Endothelial cell of umbilical vein (primary cell): ENCODE measurements at regions not wholly inside any gene's neighbourhood (a gene's known extent, or its start where the extent isn't known, plus 50 kb on each side); places are given as distances from the start of the nearest gene placed in this dataset.

ENCODE experiments used
- BruUV-seq: library from RNA; stranded (reverse); fragments of 400-500 nt; replicated peaks from 2 replicates; lab custom pipeline; 2021; lab: Mats Ljungman, UMichigan
- CTCF ChIA-PET: fragments of 300-600, 350-600 bp; sonication (Branson Sonifier 250); formaldehyde crosslinking; loops from one replicate; lab custom pipeline; 2021; ENCODE audit warnings: antibody characterized with exemption, inconsistent platforms; lab: Charles Lee
- POLR2A ChIA-PET: fragments of 300-600, 350-600 bp; sonication (Branson Sonifier 250); formaldehyde crosslinking; loops from one replicate; lab custom pipeline; 2021; ENCODE audit warnings: antibody characterized with exemption, inconsistent platforms; lab: Charles Lee
- DNase-seq: peaks from one replicate; pipeline ENCODE4 v3.0.0-alpha.2; 2011; ENCODE audit warnings: low read depth, low spot score
- FAIRE-seq: peaks from 2 replicates; lab custom pipeline; 2011; peaks lifted over from hg19 to GRCh38; lab: Jason Lieb, UNC
- H2AFZ ChIP-seq: 2 replicates; pipeline ENCODE4 v1.6.0; 2012; ENCODE audit warnings: low read depth, low read length, control low read depth, inconsistent platforms
- H3K27ac ChIP-seq: 2 replicates; pipeline ENCODE4 v1.5.1; 2011; ENCODE audit warnings: low read depth, mild to moderate bottlenecking, control low read depth, low read length, moderate library complexity; ENCODE audit not compliant: insufficient read depth
- H3K27me3 ChIP-seq, 2 experiments: 2 replicates each; pipeline versions ENCODE4 v1.6.0 to v1.6.1; 2011; ENCODE audit warnings: low read length in 2 of 2, mixed read lengths in 1 of 2; ENCODE audit not compliant: control insufficient read depth in 2 of 2, insufficient read depth in 2 of 2
- H3K36me3 ChIP-seq, 2 experiments: 2 replicates in 1 of 2; 3 replicates in 1 of 2; pipeline ENCODE4 v1.5.1; 2011; ENCODE audit warnings: low read length in 2 of 2, mild to moderate bottlenecking in 1 of 2, moderate library complexity in 1 of 2; ENCODE audit not compliant: control insufficient read depth in 2 of 2, insufficient read depth in 2 of 2; ENCODE audit errors: extremely low read depth in 1 of 2
- H3K4me1 ChIP-seq: 3 replicates; pipeline ENCODE4 v1.5.1; 2011; ENCODE audit warnings: mild to moderate bottlenecking, low read length; ENCODE audit not compliant: control insufficient read depth, insufficient read depth; ENCODE audit errors: extremely low read depth
- H3K4me2 ChIP-seq: 2 replicates; pipeline ENCODE4 v1.6.1; 2011; ENCODE audit warnings: low read length, control low read depth, mixed read lengths; ENCODE audit not compliant: insufficient read depth
- H3K4me3 ChIP-seq, 3 experiments: fragments of 200-600 bp in 1 of 3; sonication (generic), shearing (Covaris generic) in 1 of 3; replicated peaks in 1 of 3; 2 replicates each; pipeline ENCODE4 v1.5.1; 2011 to 2016; ENCODE audit warnings: control low read depth in 3 of 3, low read length in 3 of 3, mild to moderate bottlenecking in 2 of 3, inconsistent platforms in 1 of 3, low read depth in 1 of 3, moderate library complexity in 1 of 3; ENCODE audit not compliant: insufficient read depth in 1 of 3
- H3K79me2 ChIP-seq: 2 replicates; pipeline ENCODE4 v1.6.0; 2012; ENCODE audit warnings: low read length, inconsistent platforms; ENCODE audit not compliant: control insufficient read depth, insufficient read depth
- H3K9ac ChIP-seq: replicated peaks from 2 replicates; pipeline ENCODE3; 2011; ENCODE audit warnings: low read length, control low read depth; ENCODE audit not compliant: insufficient read depth; ENCODE audit errors: extremely low read depth
- H3K9me1 ChIP-seq: replicated peaks from 3 replicates; pipeline ENCODE4 v1.6.0; 2011; ENCODE audit warnings: mild to moderate bottlenecking, low read length; ENCODE audit not compliant: control insufficient read depth, insufficient read depth; ENCODE audit errors: extremely low read depth
- H3K9me3 ChIP-seq: replicated peaks from 2 replicates; pipeline ENCODE4 v1.5.1; 2012; ENCODE audit warnings: low read length, inconsistent platforms; ENCODE audit not compliant: control insufficient read depth, insufficient read depth
- H4K20me1 ChIP-seq: replicated peaks from 2 replicates; pipeline ENCODE3; 2011; ENCODE audit warnings: mild to moderate bottlenecking, low read length; ENCODE audit not compliant: control insufficient read depth, insufficient read depth; ENCODE audit errors: extremely low read depth
- EZH2 ChIP-seq: IDR thresholded peaks from 2 replicates; pipeline ENCODE4 v1.6.1; 2012; ENCODE audit warnings: borderline replicate concordance, low read depth, mild to moderate bottlenecking, moderate library complexity, low read length, inconsistent platforms; ENCODE audit not compliant: severe bottlenecking
- FOS ChIP-seq: IDR thresholded peaks from 2 replicates; pipeline ENCODE4 v1.6.1; 2011; ENCODE audit warnings: mild to moderate bottlenecking, low read length, moderate library complexity, borderline replicate concordance; ENCODE audit not compliant: insufficient read depth
- GATA2 ChIP-seq: IDR thresholded peaks from 2 replicates; pipeline ENCODE4 v1.7.0; 2011; ENCODE audit warnings: low read depth, mild to moderate bottlenecking, moderate library complexity, mixed read lengths, low read length; ENCODE audit not compliant: insufficient read length, insufficient read depth
- JUN ChIP-seq: IDR thresholded peaks from 2 replicates; pipeline ENCODE4 v1.6.1; 2011; ENCODE audit warnings: borderline replicate concordance, low read depth; ENCODE audit not compliant: insufficient read length, insufficient read depth
- MYC ChIP-seq: IDR thresholded peaks from one replicate; pipeline ENCODE4 v1.6.1; 2011; ENCODE audit warnings: mild to moderate bottlenecking, low read depth, low read length
- POLR2A ChIP-seq: IDR thresholded peaks from 2 replicates; pipeline ENCODE4 v1.6.1; 2012; ENCODE audit warnings: low read depth, mild to moderate bottlenecking, control low read depth, low read length
- POLR2AphosphoS5 ChIP-seq: IDR thresholded peaks from 2 replicates; pipeline ENCODE4 v1.6.1; 2012; ENCODE audit warnings: low read depth, mild to moderate bottlenecking, control low read depth, low read length, moderate library complexity; ENCODE audit not compliant: insufficient read depth
- dilution Hi-C: fragments of 300-500 bp; cut with MboI; formaldehyde crosslinking; loops from one replicate; pipeline ENCODE4 v1.15.0; 2019; ENCODE audit warnings: low sequenced_read_pairs; ENCODE audit not compliant: extremely low pct_ligation_motif_present
- intact Hi-C: fragments of 100-400 bp; cut with micrococcal nuclease; formaldehyde crosslinking; loops from one replicate; pipeline ENCODE4 v1.10.0; 2022
- TF ChIP-seq, protein P1 (sequence below): IDR thresholded peaks from 2 replicates; pipeline ENCODE4 v1.6.1; 2011; ENCODE audit not compliant: insufficient read depth, insufficient read length
- TF ChIP-seq, protein P2 (sequence below), 2 donors: IDR thresholded peaks; 1 replicate in 1 of 2; 2 replicates in 1 of 2; pipeline ENCODE4 v1.5.1; 2011; ENCODE audit warnings: low read length in 2 of 2, mild to moderate bottlenecking in 2 of 2, moderate library complexity in 2 of 2, control low read depth in 1 of 2, inconsistent platforms in 1 of 2, low read depth in 1 of 2; ENCODE audit not compliant: insufficient read depth in 1 of 2; ENCODE audit errors: extremely low read depth in 1 of 2

DNA sequence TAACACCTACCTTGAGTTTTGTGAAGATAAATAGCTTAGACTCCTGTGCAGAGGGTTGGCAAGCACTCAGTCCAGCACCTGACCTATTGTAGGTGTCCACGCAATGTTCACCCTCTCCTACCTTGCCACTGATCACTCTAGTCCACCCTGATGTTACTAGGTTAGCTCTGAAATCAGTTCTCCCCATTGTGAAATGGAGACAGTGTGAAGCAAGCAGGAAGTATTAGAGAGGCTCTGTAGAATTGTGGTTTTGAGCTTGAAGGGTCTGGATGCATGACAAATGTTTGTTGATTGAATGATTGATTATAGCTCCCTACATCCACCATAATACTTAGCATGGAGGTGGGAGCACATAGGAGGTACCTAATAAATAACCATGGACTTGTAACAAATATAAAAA, 199.7 kb downstream of the RPLP1 start:
- intact Hi-C loops (no loop called here), dilution Hi-C loops (no loop called here)
- no peaks in the 10 kb centered on the region for H3K4me1 ChIP-seq
- H2AFZ ChIP-seq: no peak overlapping the region
- FAIRE-seq (no peak), DNase-seq (no peak)
- peaks cover 3 to 5% of the 10 kb centered on the region in 2 experiments for H3K27me3 ChIP-seq
- TF ChIP-seq POLR2AphosphoS5 (no peak), EZH2 (no peak), POLR2A (no peak), GATA2 (no peak), FOS (no peak), MYC (no peak), JUN (no peak)
- TF ChIP-seq, protein P1, sequence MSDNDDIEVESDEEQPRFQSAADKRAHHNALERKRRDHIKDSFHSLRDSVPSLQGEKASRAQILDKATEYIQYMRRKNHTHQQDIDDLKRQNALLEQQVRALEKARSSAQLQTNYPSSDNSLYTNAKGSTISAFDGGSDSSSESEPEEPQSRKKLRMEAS: no peak
- TF ChIP-seq, protein P2, sequence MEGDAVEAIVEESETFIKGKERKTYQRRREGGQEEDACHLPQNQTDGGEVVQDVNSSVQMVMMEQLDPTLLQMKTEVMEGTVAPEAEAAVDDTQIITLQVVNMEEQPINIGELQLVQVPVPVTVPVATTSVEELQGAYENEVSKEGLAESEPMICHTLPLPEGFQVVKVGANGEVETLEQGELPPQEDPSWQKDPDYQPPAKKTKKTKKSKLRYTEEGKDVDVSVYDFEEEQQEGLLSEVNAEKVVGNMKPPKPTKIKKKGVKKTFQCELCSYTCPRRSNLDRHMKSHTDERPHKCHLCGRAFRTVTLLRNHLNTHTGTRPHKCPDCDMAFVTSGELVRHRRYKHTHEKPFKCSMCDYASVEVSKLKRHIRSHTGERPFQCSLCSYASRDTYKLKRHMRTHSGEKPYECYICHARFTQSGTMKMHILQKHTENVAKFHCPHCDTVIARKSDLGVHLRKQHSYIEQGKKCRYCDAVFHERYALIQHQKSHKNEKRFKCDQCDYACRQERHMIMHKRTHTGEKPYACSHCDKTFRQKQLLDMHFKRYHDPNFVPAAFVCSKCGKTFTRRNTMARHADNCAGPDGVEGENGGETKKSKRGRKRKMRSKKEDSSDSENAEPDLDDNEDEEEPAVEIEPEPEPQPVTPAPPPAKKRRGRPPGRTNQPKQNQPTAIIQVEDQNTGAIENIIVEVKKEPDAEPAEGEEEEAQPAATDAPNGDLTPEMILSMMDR (IDR thresholded peaks at IDR 0.05; ENCODE audit: extremely low read depth in 1 of 2, insufficient read depth in 1 of 2, low read depth in 1 of 2, low read length in 2 of 2): no peak
- H3K36me3 ChIP-seq: no peaks in the 10 kb centered on the region
- no peaks in the 10 kb centered on the region for H3K79me2 ChIP-seq
- H4K20me1 ChIP-seq: no peaks in the 10 kb centered on the region
- no peak overlapping the region for H3K4me2 ChIP-seq
- no peaks in the 10 kb centered on the region for H3K9me3 ChIP-seq
- H3K9ac ChIP-seq: no peak overlapping the region
- POLR2A ChIA-PET: no interaction called here
- CTCF ChIA-PET: no interaction called here
- no TSS peak for BruUV-seq
- H3K27ac ChIP-seq: no peak overlapping the region
- H3K4me3 ChIP-seq: no peak overlapping the region
- no peaks in the 10 kb centered on the region for H3K9me1 ChIP-seq
